Gastroesophageal sphincter (tissue), 3 donors: ENCODE measurements at regions not wholly inside any gene's neighbourhood (a gene's known extent, or its start where the extent isn't known, plus 50 kb on each side); places are given as distances from the start of the nearest gene placed in this dataset.

Experiments used
- CTCF ChIP-seq, 4 experiments: fragments of 200-600 bp in 2 of 4; fragments of 450-650 bp in 2 of 4; sonication (generic) in 1 of 4; IDR thresholded peaks; one replicate each; pipeline ENCODE4 v1.5.1; 2017 to 2019; ENCODE audit warnings: antibody characterized with exemption in 4 of 4, mild to moderate bottlenecking in 2 of 4, moderate library complexity in 2 of 4
- EP300 ChIP-seq: sonication (generic); formaldehyde crosslinking; IDR thresholded peaks from one replicate; pipeline ENCODE4 v1.6.1; 2017; ENCODE audit warnings: antibody characterized with exemption, mild to moderate bottlenecking
- POLR2A ChIP-seq, 2 donors: fragments of 450-650 bp; IDR thresholded peaks; one replicate each; pipeline ENCODE4 v1.6.1; 2017; ENCODE audit warnings: antibody characterized with exemption in 2 of 2, mild to moderate bottlenecking in 2 of 2, moderate library complexity in 1 of 2
- POLR2AphosphoS5 ChIP-seq: sonication (generic); formaldehyde crosslinking; IDR thresholded peaks from one replicate; pipeline ENCODE4 v1.6.1; 2017; ENCODE audit warnings: antibody characterized with exemption

- TF ChIP-seq CTCF (IDR thresholded peaks at IDR 0.05): no peak
- TF ChIP-seq POLR2AphosphoS5: no peak
- TF ChIP-seq EP300: no peak
- no peak for TF ChIP-seq POLR2A (IDR thresholded peaks at IDR 0.05)
These were observed 914.5 kb upstream of the AGA start for GRCh38 chr4:178356725-178357124.
